Uterus (tissue), 3 donors: ENCODE measurements at regions not wholly inside any gene's neighbourhood (a gene's known extent, or its start where the extent isn't known, plus 50 kb on each side); places are given as distances from the start of the nearest gene placed in this dataset.

Experiments used
- DNase-seq, 2 donors: peaks; one replicate each; pipeline ENCODE4 v3.0.0-alpha.2; 2019 to 2020
- H3K27ac ChIP-seq, 2 donors: fragments of 200-600 bp; sonication (generic); 1 replicate in 1 of 2; 2 replicates in 1 of 2; pipeline ENCODE4 v1.5.1; 2016 to 2018
- H3K27me3 ChIP-seq, 2 donors: fragments of 200-600 bp; sonication (generic); one replicate each; pipeline ENCODE4 v1.5.1; 2018 to 2019; ENCODE audit warnings: control low read depth in 1 of 2
- H3K36me3 ChIP-seq, 2 donors: fragments of 200-600 bp; sonication (generic); one replicate each; pipeline ENCODE4 v1.5.1; 2019; ENCODE audit warnings: control low read depth in 1 of 2
- H3K4me1 ChIP-seq, 2 donors: fragments of 200-600 bp; sonication (generic); one replicate each; pipeline ENCODE4 v1.5.1; 2018 to 2019; ENCODE audit warnings: control low read depth in 1 of 2
- H3K4me3 ChIP-seq, 2 donors: fragments of 200-600 bp; sonication (generic); 1 replicate in 1 of 2; 2 replicates in 1 of 2; pipeline ENCODE4 v1.5.1; 2018 to 2019; ENCODE audit warnings: mild to moderate bottlenecking in 1 of 2
- H3K9me3 ChIP-seq, 2 donors: fragments of 200-600 bp; sonication (generic); one replicate each; pipeline ENCODE4 v1.5.1; 2019; ENCODE audit warnings: control low read depth in 1 of 2
- POLR2A ChIP-seq, 2 donors: fragments of 450-650 bp; IDR thresholded peaks; one replicate each; pipeline ENCODE4 v1.6.1; 2016; ENCODE audit warnings: antibody characterized with exemption in 2 of 2, mild to moderate bottlenecking in 1 of 2, moderate library complexity in 1 of 2
- intact Hi-C: fragments of 100-400 bp; cut with DNase I; formaldehyde crosslinking; loops from one replicate; pipeline ENCODE4 v1.15.1; 2023; ENCODE audit warnings: low total_unique reads
- TF ChIP-seq, protein P1 (sequence below), 4 experiments: fragments of 200-600 bp in 2 of 4; fragments of 450-650 bp in 2 of 4; sonication (generic) in 2 of 4; IDR thresholded peaks; one replicate each; pipeline ENCODE4 v1.5.1; 2016 to 2019; ENCODE audit warnings: antibody characterized with exemption in 4 of 4, mild to moderate bottlenecking in 2 of 4, moderate library complexity in 1 of 4
- donor health status: DM: yes; HTN: yes; CAD: no.

DNA sequence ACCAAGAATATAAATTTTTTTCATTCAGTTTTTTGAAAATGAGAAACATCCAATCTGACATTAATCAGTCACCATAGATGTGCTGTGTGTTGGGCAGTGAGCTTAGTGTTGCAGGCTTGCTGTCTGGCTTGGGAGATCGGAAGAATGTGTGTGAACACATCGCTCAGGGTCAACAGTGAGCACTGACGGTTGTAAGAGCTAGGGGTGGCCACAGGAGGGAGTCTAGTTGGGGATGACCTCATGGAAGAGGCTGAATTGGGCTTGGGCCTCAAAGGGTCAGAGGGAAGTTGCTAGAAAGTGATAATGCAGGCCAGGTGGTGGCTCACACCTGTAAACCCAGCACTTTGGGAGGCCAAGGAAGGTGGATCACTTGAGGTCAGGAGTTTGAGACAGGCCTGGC, 375.4 kb downstream of the DDX10 start:
- Histone ChIP-seq H3K27ac (no peak overlapping the region), H3K9me3 (no peaks in the 10 kb centered on the region), H3K27me3 (no peaks in the 10 kb centered on the region), H3K4me1 (no peaks in the 10 kb centered on the region), H3K36me3 (no peaks in the 10 kb centered on the region), H3K4me3 (no peak overlapping the region)
- intact Hi-C loops, result no loop called here
- DNase-seq, result no peak
- TF ChIP-seq, protein P1, sequence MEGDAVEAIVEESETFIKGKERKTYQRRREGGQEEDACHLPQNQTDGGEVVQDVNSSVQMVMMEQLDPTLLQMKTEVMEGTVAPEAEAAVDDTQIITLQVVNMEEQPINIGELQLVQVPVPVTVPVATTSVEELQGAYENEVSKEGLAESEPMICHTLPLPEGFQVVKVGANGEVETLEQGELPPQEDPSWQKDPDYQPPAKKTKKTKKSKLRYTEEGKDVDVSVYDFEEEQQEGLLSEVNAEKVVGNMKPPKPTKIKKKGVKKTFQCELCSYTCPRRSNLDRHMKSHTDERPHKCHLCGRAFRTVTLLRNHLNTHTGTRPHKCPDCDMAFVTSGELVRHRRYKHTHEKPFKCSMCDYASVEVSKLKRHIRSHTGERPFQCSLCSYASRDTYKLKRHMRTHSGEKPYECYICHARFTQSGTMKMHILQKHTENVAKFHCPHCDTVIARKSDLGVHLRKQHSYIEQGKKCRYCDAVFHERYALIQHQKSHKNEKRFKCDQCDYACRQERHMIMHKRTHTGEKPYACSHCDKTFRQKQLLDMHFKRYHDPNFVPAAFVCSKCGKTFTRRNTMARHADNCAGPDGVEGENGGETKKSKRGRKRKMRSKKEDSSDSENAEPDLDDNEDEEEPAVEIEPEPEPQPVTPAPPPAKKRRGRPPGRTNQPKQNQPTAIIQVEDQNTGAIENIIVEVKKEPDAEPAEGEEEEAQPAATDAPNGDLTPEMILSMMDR (IDR thresholded peaks at IDR 0.05), result no peak
- no peak for TF ChIP-seq POLR2A (IDR thresholded peaks at IDR 0.05)

DNA sequence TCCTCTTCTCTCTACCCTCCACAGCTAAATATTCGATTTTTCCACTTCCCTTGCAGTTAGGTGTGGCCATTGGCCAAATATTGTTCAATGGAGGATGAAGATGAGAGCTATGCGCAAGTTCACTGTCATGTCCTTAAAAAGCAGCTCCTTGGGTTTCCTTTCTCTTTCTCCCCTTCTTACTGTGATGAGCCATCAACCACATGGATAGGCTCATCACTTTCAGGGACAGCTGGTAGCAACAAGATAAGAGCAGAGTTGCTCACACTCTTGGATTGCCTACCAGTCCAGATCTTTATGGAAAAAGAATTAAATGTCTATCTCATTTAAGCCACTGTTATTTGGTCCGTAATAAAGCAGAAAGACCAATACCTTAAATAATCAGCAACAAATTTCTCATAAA, 377.0 kb downstream of the DDX10 start:
- TF ChIP-seq POLR2A (IDR thresholded peaks at IDR 0.05), result no peak
- TF ChIP-seq, protein P1 (IDR thresholded peaks at IDR 0.05), result no peak
- H3K36me3 ChIP-seq, result no peaks in the 10 kb centered on the region
- H3K4me1 ChIP-seq, result no peaks in the 10 kb centered on the region
- intact Hi-C loops, result no loop called here
- H3K4me3 ChIP-seq, result no peak overlapping the region
- no peaks in the 10 kb centered on the region for H3K27me3 ChIP-seq
- no peak overlapping the region for H3K27ac ChIP-seq
- no peaks in the 10 kb centered on the region for H3K9me3 ChIP-seq
- DNase-seq, result no peak

DNA sequence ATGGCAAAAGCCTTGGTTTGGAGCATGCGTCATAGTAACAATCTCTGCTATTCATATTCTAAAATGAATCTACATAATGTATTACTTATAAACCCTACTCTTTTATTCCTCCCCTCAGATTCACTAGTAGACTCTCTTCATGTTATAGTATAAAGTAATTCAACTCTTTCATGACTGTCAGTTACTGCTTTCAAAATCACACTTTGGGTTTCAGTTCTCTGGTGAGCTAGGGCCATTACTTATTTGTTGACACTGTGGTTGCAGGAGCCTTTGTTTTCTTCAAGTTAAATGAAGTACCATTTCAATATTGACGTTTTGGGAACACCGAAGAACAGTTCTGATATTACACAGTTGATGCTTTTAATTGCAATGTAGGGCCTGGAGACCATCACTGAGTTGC, 378.4 kb downstream of the DDX10 start:
- no peak overlapping the region for H3K27ac ChIP-seq
- no peak overlapping the region for H3K4me3 ChIP-seq
- no peaks in the 10 kb centered on the region for H3K36me3 ChIP-seq
- no peaks in the 10 kb centered on the region for H3K27me3 ChIP-seq
- no peak for TF ChIP-seq POLR2A (IDR thresholded peaks at IDR 0.05)
- no peak for DNase-seq
- H3K4me1 ChIP-seq, result no peaks in the 10 kb centered on the region
- no peaks in the 10 kb centered on the region for H3K9me3 ChIP-seq
- intact Hi-C loops, result no loop called here

DNA sequence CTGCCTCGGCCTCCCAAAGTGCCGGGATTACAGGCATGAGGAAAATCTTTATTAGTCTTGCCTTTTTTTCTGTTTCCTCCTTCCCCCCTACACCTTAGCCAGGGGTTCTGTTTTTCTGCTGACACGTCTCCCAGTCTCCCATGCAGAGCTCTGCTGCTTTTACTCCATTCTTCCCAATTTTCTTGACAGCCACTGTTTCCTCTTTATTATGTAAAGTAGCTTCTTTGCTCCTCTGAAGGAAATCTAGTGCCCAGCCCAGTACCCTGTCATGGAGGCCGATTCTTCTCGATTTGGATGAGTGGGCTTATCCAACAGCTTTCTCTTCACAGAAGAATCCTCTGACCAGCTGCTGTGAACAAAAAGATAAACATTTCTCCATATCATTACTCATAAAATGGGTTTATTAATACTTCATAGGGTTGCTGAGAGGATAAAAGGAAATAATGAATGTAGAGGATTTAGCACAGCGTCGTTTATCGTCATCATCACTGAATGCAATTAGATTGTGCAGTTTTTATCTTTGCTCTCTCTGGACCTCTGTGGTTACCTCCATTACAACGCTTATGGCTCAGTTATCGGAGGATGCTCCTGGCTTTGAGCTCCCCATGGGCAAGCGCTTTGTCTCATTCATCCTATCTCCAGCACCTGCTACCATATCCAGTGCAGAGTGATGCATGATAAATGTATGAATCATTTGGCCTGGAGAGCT, 375.6 kb upstream of the C11orf87 start:
- no peaks in the 10 kb centered on the region for H3K27me3 ChIP-seq
- no peaks in the 10 kb centered on the region for H3K4me1 ChIP-seq
- no peaks in the 10 kb centered on the region for H3K36me3 ChIP-seq
- H3K9me3 ChIP-seq, result no peaks in the 10 kb centered on the region
- H3K27ac ChIP-seq, result no peak overlapping the region
- no peak for DNase-seq
- TF ChIP-seq, protein P1 (IDR thresholded peaks at IDR 0.05), result no peak
- TF ChIP-seq POLR2A (IDR thresholded peaks at IDR 0.05), result no peak
- intact Hi-C loops, result no loop called here
- H3K4me3 ChIP-seq, result no peak overlapping the region

DNA sequence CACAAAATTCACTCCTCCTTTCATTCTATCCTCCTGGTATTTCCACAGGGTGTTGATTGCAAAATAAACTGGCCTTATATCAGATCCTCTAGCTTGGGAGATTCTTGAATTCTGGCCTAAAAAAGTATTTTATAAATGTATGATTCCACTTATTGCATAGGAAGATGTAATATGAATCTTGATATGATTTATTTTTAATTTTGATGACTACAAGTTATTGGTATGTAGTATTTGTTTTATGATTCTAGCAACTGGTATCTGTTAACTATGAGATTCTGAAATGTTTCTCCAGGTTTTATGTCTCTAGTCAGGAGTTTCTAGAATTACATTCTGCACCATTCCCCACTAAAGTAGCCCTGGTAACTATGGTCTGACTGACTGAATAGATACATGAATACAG, 373.9 kb upstream of the C11orf87 start:
- DNase-seq, result no peak
- intact Hi-C loops, result no loop called here
- H3K27ac ChIP-seq, result no peak overlapping the region
- no peak overlapping the region for H3K4me3 ChIP-seq
- H3K9me3 ChIP-seq, result no peaks in the 10 kb centered on the region
- no peaks in the 10 kb centered on the region for H3K36me3 ChIP-seq
- H3K4me1 ChIP-seq, result no peaks in the 10 kb centered on the region
- H3K27me3 ChIP-seq, result no peaks in the 10 kb centered on the region
- no peak for TF ChIP-seq POLR2A (IDR thresholded peaks at IDR 0.05)
- TF ChIP-seq, protein P1 (IDR thresholded peaks at IDR 0.05), result no peak

DNA sequence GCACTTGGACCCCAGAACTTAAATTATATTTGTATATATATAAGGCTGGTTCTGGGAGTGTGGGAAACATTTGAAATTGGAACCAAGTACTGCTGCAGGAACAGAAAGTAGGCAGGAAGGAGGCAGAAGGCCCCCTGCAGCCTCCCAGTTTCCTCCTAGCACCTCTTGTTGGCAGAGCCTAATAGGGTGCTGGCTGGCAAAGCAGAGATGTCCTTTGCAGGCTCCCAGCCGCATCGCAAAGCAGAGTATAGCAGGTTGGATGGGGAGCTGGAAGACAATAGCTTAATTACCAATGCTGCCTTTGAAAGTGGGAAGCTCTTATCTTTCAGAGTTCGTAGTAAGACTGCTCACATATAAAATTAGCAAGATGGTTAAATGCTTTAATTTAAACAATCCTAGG, 370.8 kb upstream of the C11orf87 start:
- H3K27ac ChIP-seq, result no peak overlapping the region
- no peaks in the 10 kb centered on the region for H3K4me1 ChIP-seq
- no peaks in the 10 kb centered on the region for H3K9me3 ChIP-seq
- no peak for DNase-seq
- H3K27me3 ChIP-seq, result no peaks in the 10 kb centered on the region
- H3K36me3 ChIP-seq, result no peaks in the 10 kb centered on the region
- no peak overlapping the region for H3K4me3 ChIP-seq
- intact Hi-C loops, result no loop called here
- TF ChIP-seq, protein P1 (IDR thresholded peaks at IDR 0.05), result no peak
- no peak for TF ChIP-seq POLR2A (IDR thresholded peaks at IDR 0.05)
